EL (cell line): ENCODE measurements at regions not wholly inside any gene's neighbourhood (a gene's known extent, or its start where the extent isn't known, plus 50 kb on each side); places are given as distances from the start of the nearest gene placed in this dataset.

Experiments
- DNase-seq: peaks from one replicate; pipeline ENCODE4 v3.0.0-alpha.2; 2016

DNA sequence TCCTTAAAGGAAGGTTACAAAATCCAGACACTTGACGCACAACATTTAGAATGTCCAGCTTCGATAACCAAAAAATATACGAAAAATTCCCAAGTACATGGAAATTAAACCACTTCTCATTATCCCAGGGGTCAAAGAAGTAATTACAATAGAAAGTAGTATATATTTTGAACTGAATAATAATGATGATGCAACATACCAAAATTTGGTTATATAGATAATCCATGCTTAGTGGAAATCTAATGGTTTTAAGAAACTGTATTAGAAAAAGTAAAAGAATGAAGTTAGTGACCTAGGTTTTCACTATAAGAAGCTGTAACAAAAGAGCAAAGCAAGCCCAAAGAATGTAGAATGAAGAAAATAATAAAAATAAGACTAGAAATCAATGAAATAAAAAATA lies 204.0 kb upstream of the PUM3 start:
- no peak for DNase-seq

GRCh38 chr9:3045153-3045552 lies 201.3 kb upstream of the PUM3 start:
- DNase-seq, result no peak

DNA sequence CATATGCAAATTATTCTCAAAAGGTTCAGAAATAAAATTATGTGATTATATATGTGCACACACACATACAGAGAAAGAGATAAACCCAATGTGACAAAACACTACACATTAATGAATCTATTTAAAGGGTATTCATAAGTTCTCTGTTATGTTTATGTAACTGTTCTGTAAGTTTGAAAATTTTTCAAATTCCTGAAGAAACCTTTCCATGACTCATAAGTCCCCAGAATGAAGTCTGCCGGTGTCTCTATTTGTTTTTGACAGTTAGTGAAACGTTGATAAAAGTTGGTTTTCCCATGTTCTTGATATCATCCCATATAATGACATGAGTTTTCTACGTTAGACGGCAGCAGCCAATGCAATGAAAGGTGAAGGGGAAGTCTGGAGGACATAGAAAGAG lies 199.5 kb upstream of the PUM3 start:
- DNase-seq, result peak; percentile 76

- DNase-seq, result peak; percentile 72
Measured at GRCh38 chr9:3040761-3041160, 196.9 kb upstream of the PUM3 start.

DNA sequence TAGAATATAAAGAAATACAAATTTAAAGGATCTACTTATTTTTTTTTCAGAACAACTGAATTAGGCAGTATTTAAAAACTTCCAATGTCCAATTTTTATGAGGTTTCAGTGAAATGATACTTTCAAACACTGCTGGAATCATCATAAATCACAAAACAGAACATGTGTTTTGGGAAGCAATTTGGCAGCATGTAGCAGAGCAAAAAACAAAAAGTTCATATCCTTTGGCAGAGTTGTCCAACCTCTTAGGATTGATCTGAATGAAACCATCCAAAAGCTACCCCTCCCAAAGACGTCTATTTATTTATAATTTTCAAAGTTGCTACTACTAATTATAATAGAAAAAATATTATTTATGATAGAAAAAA lies 192.4 kb upstream of the PUM3 start:
- DNase-seq, result no peak

GRCh38 chr9:3035579-3036332 lies 191.9 kb upstream of the PUM3 start:
- DNase-seq, result no peak

- DNase-seq, result no peak
Measured at GRCh38 chr9:3032898-3033297, 189.0 kb upstream of the PUM3 start.

- DNase-seq, result peak; percentile 30
Measured at GRCh38 chr9:3028535-3028934, 184.6 kb upstream of the PUM3 start.

DNA sequence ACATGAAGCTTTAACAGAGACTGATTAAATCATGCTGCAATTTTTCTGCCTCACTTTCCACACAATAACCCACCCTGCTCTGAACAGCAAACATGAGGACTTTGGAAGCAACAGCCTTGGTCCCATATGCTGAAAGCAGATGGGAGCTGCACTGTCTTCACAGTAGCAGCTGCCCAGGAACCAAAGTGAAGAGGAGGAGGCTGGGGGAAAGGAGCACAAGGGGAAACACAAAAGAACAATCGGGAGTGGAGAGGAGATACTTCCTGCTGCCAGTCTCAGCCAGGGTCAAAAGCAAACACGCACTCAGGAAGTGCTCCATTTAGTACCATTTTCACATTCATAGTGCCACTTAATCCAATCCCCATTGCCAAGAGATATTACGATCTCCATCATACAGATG lies 183.3 kb upstream of the PUM3 start:
- DNase-seq, result no peak

DNA sequence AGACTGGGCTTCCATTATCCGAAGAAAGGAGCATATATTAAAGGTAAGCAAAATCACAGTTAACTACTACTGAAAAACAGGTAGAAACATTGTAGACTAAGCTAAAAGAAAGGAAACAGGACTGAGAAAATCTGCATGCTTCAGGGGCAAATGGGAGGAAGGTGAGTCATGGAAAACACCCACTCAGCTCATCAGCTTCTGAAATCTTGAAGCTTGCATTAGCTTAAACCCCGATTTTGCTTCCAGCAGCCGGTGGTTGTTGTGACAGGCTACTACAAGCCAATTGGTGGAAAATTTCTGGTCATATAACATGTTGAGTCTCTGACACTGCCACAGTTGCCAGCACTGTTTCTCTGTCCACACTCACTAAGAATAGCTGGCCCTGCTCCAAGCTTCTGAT lies 179.6 kb upstream of the PUM3 start:
- DNase-seq, result peak; percentile 25

- no peak for DNase-seq
Measured at GRCh38 chr9:3018691-3019230, 174.9 kb upstream of the PUM3 start.

DNA sequence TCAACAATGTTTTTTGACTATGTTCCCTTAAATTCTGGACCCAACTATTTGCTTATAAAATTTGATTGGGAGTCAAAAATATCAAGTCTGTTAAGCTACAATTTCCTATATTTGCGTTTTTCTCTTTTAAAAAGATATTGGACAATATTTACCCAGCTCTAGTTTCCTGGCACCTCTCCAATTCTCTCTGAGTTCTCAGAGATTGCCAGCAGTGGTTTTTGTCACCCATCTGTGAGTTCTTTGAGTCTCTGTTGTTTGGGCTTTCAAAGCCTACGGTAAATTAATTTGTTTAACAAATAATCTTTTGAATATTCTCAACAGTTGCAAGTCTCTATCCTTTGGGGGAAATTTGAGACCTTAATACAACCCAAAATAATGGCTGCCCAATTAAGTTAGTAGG lies 174.2 kb upstream of the PUM3 start:
- DNase-seq, result no peak

- no peak for DNase-seq
Measured at GRCh38 chr9:3014178-3014577, 170.3 kb upstream of the PUM3 start.

GRCh38 chr9:3012842-3013241 lies 168.9 kb upstream of the PUM3 start:
- DNase-seq, result no peak

DNA sequence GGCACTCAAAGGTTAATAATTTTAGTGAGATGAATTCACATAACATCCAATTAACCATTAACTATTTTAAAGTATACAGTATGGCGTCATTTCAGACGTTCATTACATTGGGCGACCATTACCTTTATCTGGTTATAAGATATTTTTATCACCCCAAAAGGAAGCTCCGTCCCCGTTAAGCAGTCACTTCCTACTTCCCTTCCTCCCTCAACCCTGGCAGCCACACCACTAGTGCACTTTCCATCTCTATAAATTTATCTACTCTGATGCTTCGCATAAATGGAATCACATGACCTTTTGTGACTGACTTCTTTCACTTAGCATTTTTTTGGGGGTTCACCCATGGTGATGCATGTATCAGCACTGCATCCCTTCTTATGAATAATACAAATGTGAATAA lies 168.3 kb upstream of the PUM3 start:
- no peak for DNase-seq

DNA sequence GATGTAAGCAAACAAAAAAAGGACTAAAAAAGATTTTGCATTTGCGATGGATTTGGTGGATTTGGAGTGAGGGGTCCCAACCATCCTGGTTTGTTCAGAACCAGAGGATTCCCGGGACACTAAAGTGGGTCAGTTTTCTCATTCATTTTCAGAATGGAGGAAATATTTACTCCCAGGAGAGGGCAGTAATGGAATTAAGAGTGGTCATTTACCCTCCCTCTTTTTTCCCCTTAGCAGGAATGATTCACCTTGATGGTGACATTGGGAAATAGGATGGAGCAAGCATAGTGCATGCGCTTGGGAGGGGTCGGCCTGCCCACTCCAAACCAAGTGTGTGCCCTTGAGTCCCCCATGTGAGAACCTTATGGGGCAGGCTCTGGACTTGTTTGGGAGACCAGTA lies 164.2 kb upstream of the PUM3 start:
- peak; percentile 12 for DNase-seq

GRCh38 chr9:3007326-3007725 lies 163.4 kb upstream of the PUM3 start:
- DNase-seq, result no peak

- DNase-seq, result no peak
Measured at GRCh38 chr9:3006851-3007250, 163.0 kb upstream of the PUM3 start.

DNA sequence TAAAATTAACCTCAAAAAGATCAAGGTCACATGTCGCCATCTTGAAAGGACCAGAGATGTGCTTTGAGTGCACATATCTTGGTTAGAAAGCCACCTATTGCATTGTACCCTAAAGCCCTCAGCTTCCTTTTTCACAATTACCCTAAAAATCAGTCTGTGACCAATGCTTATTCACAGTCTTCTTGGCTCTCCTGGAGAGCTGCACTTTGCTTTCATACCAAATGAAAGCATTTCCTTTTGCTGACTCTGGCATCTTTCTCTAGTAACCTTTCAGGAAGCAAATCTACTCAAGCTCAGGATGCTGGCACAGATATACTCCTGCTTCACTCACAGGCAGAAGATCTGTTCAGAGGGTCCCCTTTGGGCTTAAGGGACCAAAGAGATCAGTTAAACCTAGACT lies 160.7 kb upstream of the PUM3 start:
- no peak for DNase-seq

- DNase-seq, result no peak
Measured at GRCh38 chr9:3001311-3001710, 157.4 kb upstream of the PUM3 start.

GRCh38 chr9:2992427-2992826 lies 148.5 kb upstream of the PUM3 start:
- no peak for DNase-seq

GRCh38 chr9:2991292-2991691 lies 147.4 kb upstream of the PUM3 start:
- DNase-seq, result no peak

DNA sequence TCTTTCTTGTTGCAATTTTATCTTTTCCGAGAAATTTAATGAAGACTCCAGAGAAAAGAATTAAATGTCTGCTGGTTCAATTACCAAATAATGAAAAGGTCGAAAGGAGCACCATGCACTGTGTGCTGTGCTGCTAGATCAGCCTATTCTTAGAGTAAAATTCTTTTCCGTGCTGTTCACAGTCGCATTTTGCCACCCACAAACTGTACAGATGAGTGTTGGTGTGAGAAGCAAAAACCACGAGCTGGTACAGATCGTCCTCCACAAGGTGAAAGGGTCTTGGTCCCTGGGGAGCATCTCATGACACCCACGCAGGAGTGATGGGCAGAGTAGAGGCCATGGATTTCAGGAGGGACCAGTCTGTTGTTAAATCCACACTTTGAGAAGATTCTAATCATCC lies 143.8 kb upstream of the PUM3 start:
- no peak for DNase-seq

GRCh38 chr9:2985343-2985742 lies 141.4 kb upstream of the PUM3 start:
- DNase-seq, result no peak

DNA sequence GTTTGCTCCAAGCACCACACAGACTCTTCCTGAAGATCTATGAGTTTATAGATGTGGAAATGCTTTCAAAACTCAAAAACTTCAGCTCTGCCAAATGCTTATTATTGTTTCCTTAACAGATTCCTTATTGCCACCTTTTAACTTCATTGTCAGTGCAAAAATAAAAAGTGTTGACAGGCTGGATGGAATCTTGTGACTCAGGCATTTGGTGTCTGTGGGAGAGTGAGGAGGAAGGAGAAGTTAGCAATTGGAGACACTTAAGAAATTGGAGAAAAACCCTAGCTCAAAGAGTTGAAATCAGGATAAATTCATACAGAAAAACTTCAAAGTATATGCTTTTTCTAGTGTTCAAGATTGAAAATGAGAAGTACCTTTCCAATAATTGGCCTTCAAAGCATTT lies 140.6 kb upstream of the PUM3 start:
- DNase-seq, result no peak
